Retina (tissue), 1 donor: ENCODE measurements at regions not wholly inside any gene's neighbourhood (a gene's known extent, or its start where the extent isn't known, plus 50 kb on each side); places are given as distances from the start of the nearest gene placed in this dataset.

Experiments used
- DNase-seq: peaks from one replicate; pipeline ENCODE4 v3.0.0-alpha.2; 2016

GRCh38 chr1:36572906-36573305 is 90.2 kb upstream of the CSF3R start:
- DNase-seq = no peak

- DNase-seq = no peak
Measured at GRCh38 chr1:36572142-36572715, 89.5 kb upstream of the CSF3R start.

- no peak for DNase-seq
Measured at GRCh38 chr1:36571106-36571505, 88.4 kb upstream of the CSF3R start.

GRCh38 chr1:36570478-36571060 is 87.9 kb upstream of the CSF3R start:
- no peak for DNase-seq

- DNase-seq = no peak
Measured at GRCh38 chr1:36570006-36570405, 87.3 kb upstream of the CSF3R start.

- DNase-seq = peak; percentile 75
Measured at GRCh38 chr1:36567601-36568341, 85.1 kb upstream of the CSF3R start.

- no peak for DNase-seq
Measured at GRCh38 chr1:36565576-36566501, 83.1 kb upstream of the CSF3R start.

GRCh38 chr1:36562181-36562685 is 79.5 kb upstream of the CSF3R start:
- no peak for DNase-seq

GRCh38 chr1:36561361-36561724 is 78.6 kb upstream of the CSF3R start:
- no peak for DNase-seq

GRCh38 chr1:36560621-36561360 is 78.1 kb upstream of the CSF3R start:
- DNase-seq = no peak

- no peak for DNase-seq
Measured at GRCh38 chr1:36560177-36560576, 77.5 kb upstream of the CSF3R start.

- DNase-seq = no peak
Measured at GRCh38 chr1:36559061-36559460, 76.3 kb upstream of the CSF3R start.

GRCh38 chr1:36557041-36558000 is 74.6 kb upstream of the CSF3R start:
- DNase-seq = no peak

GRCh38 chr1:36555041-36555440 is 72.3 kb upstream of the CSF3R start:
- DNase-seq = no peak

GRCh38 chr1:36554323-36554628 is 71.6 kb upstream of the CSF3R start:
- no peak for DNase-seq

- DNase-seq = peak; percentile 79
Measured at GRCh38 chr1:36553591-36554322, 71.0 kb upstream of the CSF3R start.

- DNase-seq = no peak
Measured at GRCh38 chr1:36542962-36543515, 60.3 kb upstream of the CSF3R start.

GRCh38 chr1:36542024-36542961 is 59.6 kb upstream of the CSF3R start:
- no peak for DNase-seq

GRCh38 chr1:36540056-36540455 is 57.3 kb upstream of the CSF3R start:
- DNase-seq = no peak
